A549 (cell line): ENCODE measurements at regions not wholly inside any gene's neighbourhood (a gene's known extent, or its start where the extent isn't known, plus 50 kb on each side); places are given as distances from the start of the nearest gene placed in this dataset.

ENCODE experiments used
- ATAC-seq, 2 experiments: fragments of 200-7000 bp in 1 of 2; fragments of >200 bp in 1 of 2; cut with Nextera tagmentation in 1 of 2; cut with Tn5 transposase in 1 of 2; 3 replicates each; pipeline versions ENCODE4 v1.8.0 to v1.9.1; 2018 to 2020; ENCODE audit warnings: mild to moderate bottlenecking in 1 of 2, moderate library complexity in 1 of 2
- CTCF ChIA-PET: fragments of 300-600 bp; sonication (Branson Sonifier 250); formaldehyde crosslinking; extraction: SDS; loops from one replicate; lab custom pipeline; 2021; ENCODE audit warnings: antibody characterized with exemption, inconsistent platforms; lab: Yijun Ruan, JAX
- POLR2A ChIA-PET: fragments of 350-600 bp; formaldehyde crosslinking; extraction: SDS; loops from one replicate; lab custom pipeline; 2021; ENCODE audit warnings: antibody characterized with exemption, inconsistent platforms; lab: Yijun Ruan, JAX
- DNase-seq, 2 experiments: peaks; one replicate each; pipeline versions ENCODE4 v3.0.0 to v3.0.0-alpha.2; 2011 to 2016; ENCODE audit warnings: low read depth in 1 of 2, low spot score in 1 of 2
- FAIRE-seq: peaks from 2 replicates; lab custom pipeline; 2011; peaks lifted over from hg19 to GRCh38; lab: Jason Lieb, UNC
- H3K27ac ChIP-seq, 2 experiments: fragments of >200 bp; sonication (Bioruptor Twin); formaldehyde crosslinking; 3 replicates each; pipeline ENCODE4 v1.5.1; 2016 to 2017
- H3K4me1 ChIP-seq: fragments of >200 bp; sonication (Bioruptor Twin); formaldehyde crosslinking; 3 replicates; pipeline ENCODE4 v1.6.1; 2016
- H3K4me2 ChIP-seq: fragments of >200 bp; sonication (Bioruptor Twin); formaldehyde crosslinking; 3 replicates; pipeline ENCODE4 v1.6.1; 2016
- H3K4me3 ChIP-seq: fragments of >200 bp; sonication (Bioruptor Twin); formaldehyde crosslinking; 3 replicates; pipeline ENCODE4 v1.5.1; 2016
- H3K9me3 ChIP-seq: fragments of >200 bp; sonication (Bioruptor Twin); formaldehyde crosslinking; 3 replicates; pipeline ENCODE4 v1.6.1; 2016
- BCL3 ChIP-seq: fragments of >200 bp; sonication (Bioruptor Twin); formaldehyde crosslinking; IDR thresholded peaks from 3 replicates; pipeline ENCODE4 v1.6.1; 2016
- E2F6 ChIP-seq: IDR thresholded peaks from 2 replicates; pipeline ENCODE4 v1.6.1; 2012; ENCODE audit warnings: low read depth, borderline replicate concordance
- EHF ChIP-seq: fragments of 250-450 bp; sonication (Bioruptor Pico); IDR thresholded peaks from 2 replicates; pipeline ENCODE4 v1.5.0; 2020; ENCODE audit warnings: mild to moderate bottlenecking
- ELK1 ChIP-seq: fragments of 150-350 bp; IDR thresholded peaks from 2 replicates; pipeline ENCODE4 v1.6.1; 2014; ENCODE audit warnings: low read depth, mild to moderate bottlenecking, low read length
- FOSB ChIP-seq: fragments of 250-450 bp; sonication (Bioruptor Pico); IDR thresholded peaks from 2 replicates; pipeline ENCODE4 v1.5.0; 2020; ENCODE audit warnings: mild to moderate bottlenecking, moderate library complexity
- HOXA7 ChIP-seq: fragments of 250-450 bp; sonication (Bioruptor Pico); IDR thresholded peaks from 2 replicates; pipeline ENCODE4 v1.5.0; 2020; ENCODE audit warnings: mild to moderate bottlenecking, moderate library complexity
- HOXB5 ChIP-seq: fragments of 250-450 bp; sonication (Bioruptor Pico); IDR thresholded peaks from 2 replicates; pipeline ENCODE4 v1.5.0; 2020; ENCODE audit warnings: mild to moderate bottlenecking, moderate library complexity
- JUN ChIP-seq, 2 experiments: fragments of >200 bp; sonication (Bioruptor Twin); formaldehyde crosslinking; IDR thresholded peaks; 2 replicates in 1 of 2; 3 replicates in 1 of 2; pipeline ENCODE4 v1.6.1; 2016 to 2017
- MYC ChIP-seq: IDR thresholded peaks from 2 replicates; pipeline ENCODE4 v1.6.1; 2012; ENCODE audit warnings: mild to moderate bottlenecking, inconsistent platforms, low read length, improper control_type of control experiment, borderline replicate concordance
- PBX3 ChIP-seq: IDR thresholded peaks from 2 replicates; pipeline ENCODE4 v1.6.1; 2012
- POLR2AphosphoS2 ChIP-seq: conservative IDR thresholded peaks from 2 replicates; pipeline ENCODE4 v1.6.1; 2012; ENCODE audit warnings: low read length, improper control_type of control experiment, inconsistent platforms
- RARB ChIP-seq: fragments of 250-450 bp; sonication (Bioruptor Pico); IDR thresholded peaks from 2 replicates; pipeline ENCODE4 v1.8.0; 2021; ENCODE audit warnings: mild to moderate bottlenecking, moderate library complexity
- REST ChIP-seq: fragments of 200-600 bp; sonication (generic); IDR thresholded peaks from 2 replicates; pipeline ENCODE4 v1.6.1; 2016; ENCODE audit warnings: antibody characterized with exemption, mild to moderate bottlenecking, moderate library complexity
- SMC3 ChIP-seq: fragments of >200 bp; sonication (Bioruptor Twin); formaldehyde crosslinking; IDR thresholded peaks from 3 replicates; pipeline ENCODE4 v1.6.1; 2018; ENCODE audit warnings: inconsistent platforms
- ZC3H11A ChIP-seq: fragments of 450-650 bp; IDR thresholded peaks from 2 replicates; pipeline ENCODE4 v1.6.1; 2014; ENCODE audit warnings: antibody characterized with exemption, mild to moderate bottlenecking
- ZFP36 ChIP-seq: fragments of 450-650 bp; IDR thresholded peaks from 2 replicates; pipeline ENCODE4 v1.6.1; 2014; ENCODE audit warnings: borderline replicate concordance; ENCODE audit not compliant: partially characterized antibody
- ZNF302 ChIP-seq: fragments of 250-450 bp; sonication (Bioruptor Pico); IDR thresholded peaks from 2 replicates; pipeline ENCODE4 v1.9.0; 2021; ENCODE audit warnings: inconsistent platforms, mild to moderate bottlenecking, moderate library complexity
- ZSCAN20 ChIP-seq: fragments of 250-450 bp; sonication (Bioruptor Pico); IDR thresholded peaks from 2 replicates; pipeline ENCODE4 v1.8.0; 2022; ENCODE audit warnings: mild to moderate bottlenecking, moderate library complexity
- WGBS: methylation state at CpG from one replicate; pipeline ENCODE4 v1.1.6; 2017; ENCODE audit errors: missing lambda C conversion rate; 5-methylcytosine and 5-hydroxymethylcytosine counted together

- ATAC-seq = no peak
- no peaks in the 10 kb centered on the region for H3K9me3 ChIP-seq
- ChIA-PET CTCF (interaction anchor here (1.2 to 2.2 kb wide), 6 partner anchors 10 to 207 kb away, joined by 3 to 12 read pairs (median 3); no protein-coding TSS in a partner anchor), POLR2A (interaction anchor here (0.9 to 1.3 kb wide), 2 partner anchors 10 to 62 kb away, joined by 3 to 8 read pairs; partner anchors contain the start of gene TMEM17)
- peak overlapping the region; percentile 80 to 96 for H3K27ac ChIP-seq
- 90% methylated on average over 2 of the region's 2 CpGs for WGBS
- TF ChIP-seq POLR2AphosphoS2 = no peak
- TF ChIP-seq EHF (CRISPR knock-in tag) = no peak
- TF ChIP-seq ELK1 = no peak
- no peak for TF ChIP-seq SMC3
- TF ChIP-seq RARB (CRISPR knock-in tag) = no peak
- TF ChIP-seq MYC = no peak
- no peak for TF ChIP-seq PBX3
- TF ChIP-seq JUN (IDR thresholded peaks at IDR 0.05) = no peak
- peaks cover 53% of the 10 kb centered on the region for H3K4me1 ChIP-seq
- no peak overlapping the region for H3K4me3 ChIP-seq
- DNase-seq = no peak
- peak; percentile 74 for FAIRE-seq
- 0 out of 3 replicates have a peak overlapping the region, but pooled peaks have one; percentile 4 for H3K4me2 ChIP-seq
Measured at GRCh38 chr2:62567669-62568068, 61.7 kb upstream of the TMEM17 start.

- CTCF ChIA-PET = interaction anchor here (0.6 to 2.2 kb wide), 8 partner anchors 9 to 221 kb away, joined by 3 to 12 read pairs (median 3); no protein-coding TSS in a partner anchor
- POLR2A ChIA-PET = interaction anchor here (0.9 to 1.3 kb wide), 2 partner anchors 11 to 61 kb away, joined by 3 to 8 read pairs; partner anchors contain the start of gene TMEM17
- FAIRE-seq (peak; percentile 79), ATAC-seq (no peak), DNase-seq (no peak)
- no peaks in the 10 kb centered on the region for H3K9me3 ChIP-seq
- no peak overlapping the region for H3K4me3 ChIP-seq
- peak overlapping the region; percentile 80 to 96 for H3K27ac ChIP-seq
- no peak overlapping the region for H3K4me2 ChIP-seq
- no peak for TF ChIP-seq FOSB (CRISPR knock-in tag)
- TF ChIP-seq ZSCAN20 (CRISPR knock-in tag) = no peak
- TF ChIP-seq ZFP36 = no peak
- TF ChIP-seq ZNF302 (CRISPR knock-in tag) = no peak
- no peak for TF ChIP-seq HOXB5 (CRISPR knock-in tag)
- no peak for TF ChIP-seq E2F6
- TF ChIP-seq BCL3 = no peak
- no peak for TF ChIP-seq HOXA7 (CRISPR knock-in tag)
- TF ChIP-seq REST = no peak
- TF ChIP-seq MYC = no peak
- no peak for TF ChIP-seq ZC3H11A
- H3K4me1 ChIP-seq = peaks cover 45% of the 10 kb centered on the region
- 21% methylated on average over 1 of the region's 1 CpG for WGBS
Measured at GRCh38 chr2:62566847-62567246, 60.9 kb upstream of the TMEM17 start.
